OCI-LY1 (cell line): ENCODE measurements at regions not wholly inside any gene's neighbourhood (a gene's known extent, or its start where the extent isn't known, plus 50 kb on each side); places are given as distances from the start of the nearest gene placed in this dataset.

Experiments
- H2AFZ ChIP-seq: fragments of 200-600 bp; sonication (generic), shearing (Covaris generic); 2 replicates; pipeline ENCODE4 v1.6.0; 2014; ENCODE audit warnings: antibody characterized with exemption, mild to moderate bottlenecking, low read length
- H3F3A ChIP-seq: fragments of 200-600 bp; sonication (generic), shearing (Covaris generic); 2 replicates; pipeline ENCODE4 v1.6.0; 2014; ENCODE audit warnings: mild to moderate bottlenecking, antibody characterized with exemption, low read length, moderate library complexity; ENCODE audit not compliant: insufficient read depth
- H3K27ac ChIP-seq: fragments of 200-600 bp; sonication (generic); 2 replicates; pipeline ENCODE4 v1.5.1; 2014; ENCODE audit warnings: low read length, mixed run types, mild to moderate bottlenecking, low read depth; ENCODE audit not compliant: poor library complexity, severe bottlenecking
- H3K27me3 ChIP-seq: fragments of 200-600 bp; sonication (generic); 2 replicates; pipeline ENCODE4 v1.6.0; 2014; ENCODE audit warnings: antibody characterized with exemption, mild to moderate bottlenecking, low read length, moderate library complexity; ENCODE audit not compliant: insufficient read depth
- H3K36me3 ChIP-seq: fragments of 200-600 bp; sonication (generic); 2 replicates; pipeline ENCODE4 v1.6.1; 2014; ENCODE audit warnings: mild to moderate bottlenecking, antibody characterized with exemption, low read length, moderate library complexity, mixed read lengths; ENCODE audit not compliant: insufficient read depth
- H3K4me1 ChIP-seq: fragments of 200-600 bp; sonication (generic); 2 replicates; pipeline ENCODE4 v1.5.1; 2014; ENCODE audit warnings: mild to moderate bottlenecking, low read length, moderate library complexity; ENCODE audit not compliant: insufficient read depth, severe bottlenecking
- H3K4me2 ChIP-seq: fragments of 200-600 bp; sonication (generic), shearing (Covaris generic); 2 replicates; pipeline ENCODE4 v1.6.1; 2014; ENCODE audit warnings: low read length
- H3K4me3 ChIP-seq: fragments of 200-600 bp; sonication (generic); 2 replicates; pipeline ENCODE4 v1.5.1; 2014; ENCODE audit warnings: low read length, low read depth, mild to moderate bottlenecking, mixed read lengths; ENCODE audit not compliant: poor library complexity, severe bottlenecking
- H3K79me2 ChIP-seq: fragments of 200-600 bp; shearing (Covaris generic); 2 replicates; pipeline ENCODE4 v1.6.1; 2016; ENCODE audit warnings: mixed run types, low read length, mixed read lengths; ENCODE audit not compliant: insufficient read depth
- H3K9ac ChIP-seq: fragments of 200-600 bp; sonication (generic), shearing (Covaris generic); 2 replicates; pipeline ENCODE4 v1.6.1; 2014; ENCODE audit warnings: mild to moderate bottlenecking, low read length, mixed read lengths
- H3K9me2 ChIP-seq: fragments of 200-600 bp; sonication (generic), shearing (Covaris generic); 2 replicates; pipeline ENCODE4 v1.6.1; 2014; ENCODE audit warnings: low read depth, mild to moderate bottlenecking, low read length, mixed read lengths
- H3K9me3 ChIP-seq: fragments of 200-600 bp; shearing (Covaris generic); 2 replicates; pipeline ENCODE4 v1.6.1; 2014; ENCODE audit warnings: low read length, mixed read lengths
- H4K20me1 ChIP-seq: fragments of 200-600 bp; sonication (generic), shearing (Covaris generic); 2 replicates; pipeline ENCODE4 v1.6.0; 2016; ENCODE audit warnings: mild to moderate bottlenecking, low read length; ENCODE audit not compliant: insufficient read depth
- EZH2 ChIP-seq: fragments of 200-600 bp; sonication (generic), shearing (Covaris generic); IDR thresholded peaks from 2 replicates; pipeline ENCODE4 v1.8.0; 2017; ENCODE audit warnings: borderline replicate concordance, mixed run types, mild to moderate bottlenecking, antibody characterized with exemption, low read length, moderate library complexity, mixed read lengths
- TF ChIP-seq, protein P1 (sequence below): fragments of 200-600 bp; sonication (generic), shearing (Covaris generic); IDR thresholded peaks from 2 replicates; pipeline ENCODE4 v1.5.1; 2017; ENCODE audit warnings: mild to moderate bottlenecking, antibody characterized with exemption, low read length, moderate library complexity, mixed read lengths

DNA sequence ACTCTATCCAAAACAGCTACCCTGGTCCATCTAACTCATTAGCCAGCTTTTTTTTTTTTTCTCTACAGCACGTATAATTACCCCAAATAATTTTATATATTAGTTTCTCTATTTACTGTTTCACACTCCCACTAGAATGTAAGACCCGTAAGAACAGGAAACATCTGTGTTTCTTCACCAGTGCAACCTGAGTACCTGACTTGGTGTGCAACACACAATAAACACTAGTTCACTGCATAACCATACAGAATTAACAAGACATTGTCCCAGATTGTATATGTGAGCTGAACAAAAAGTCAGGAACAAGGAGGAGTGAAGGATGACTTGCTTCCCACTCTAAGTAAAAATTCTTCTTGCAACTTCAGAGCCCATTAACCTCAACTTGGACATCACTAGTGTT is 180.2 kb upstream of the AKR1E2 start:
- Histone ChIP-seq H3K27ac (no peak overlapping the region), H4K20me1 (no peaks in the 10 kb centered on the region), H3K27me3 (no peaks in the 10 kb centered on the region), H3K9me3 (no peaks in the 10 kb centered on the region), H3K4me2 (no peak overlapping the region), H3K4me1 (no peaks in the 10 kb centered on the region), H3K79me2 (no peaks in the 10 kb centered on the region), H2AFZ (no peak overlapping the region), H3K36me3 (no peaks in the 10 kb centered on the region), H3K9ac (no peak overlapping the region), H3F3A (no peaks in the 10 kb centered on the region), H3K9me2 (no peaks in the 10 kb centered on the region), H3K4me3 (no peak overlapping the region)
- TF ChIP-seq EZH2: no peak
- TF ChIP-seq, protein P1, sequence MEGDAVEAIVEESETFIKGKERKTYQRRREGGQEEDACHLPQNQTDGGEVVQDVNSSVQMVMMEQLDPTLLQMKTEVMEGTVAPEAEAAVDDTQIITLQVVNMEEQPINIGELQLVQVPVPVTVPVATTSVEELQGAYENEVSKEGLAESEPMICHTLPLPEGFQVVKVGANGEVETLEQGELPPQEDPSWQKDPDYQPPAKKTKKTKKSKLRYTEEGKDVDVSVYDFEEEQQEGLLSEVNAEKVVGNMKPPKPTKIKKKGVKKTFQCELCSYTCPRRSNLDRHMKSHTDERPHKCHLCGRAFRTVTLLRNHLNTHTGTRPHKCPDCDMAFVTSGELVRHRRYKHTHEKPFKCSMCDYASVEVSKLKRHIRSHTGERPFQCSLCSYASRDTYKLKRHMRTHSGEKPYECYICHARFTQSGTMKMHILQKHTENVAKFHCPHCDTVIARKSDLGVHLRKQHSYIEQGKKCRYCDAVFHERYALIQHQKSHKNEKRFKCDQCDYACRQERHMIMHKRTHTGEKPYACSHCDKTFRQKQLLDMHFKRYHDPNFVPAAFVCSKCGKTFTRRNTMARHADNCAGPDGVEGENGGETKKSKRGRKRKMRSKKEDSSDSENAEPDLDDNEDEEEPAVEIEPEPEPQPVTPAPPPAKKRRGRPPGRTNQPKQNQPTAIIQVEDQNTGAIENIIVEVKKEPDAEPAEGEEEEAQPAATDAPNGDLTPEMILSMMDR: no peak

DNA sequence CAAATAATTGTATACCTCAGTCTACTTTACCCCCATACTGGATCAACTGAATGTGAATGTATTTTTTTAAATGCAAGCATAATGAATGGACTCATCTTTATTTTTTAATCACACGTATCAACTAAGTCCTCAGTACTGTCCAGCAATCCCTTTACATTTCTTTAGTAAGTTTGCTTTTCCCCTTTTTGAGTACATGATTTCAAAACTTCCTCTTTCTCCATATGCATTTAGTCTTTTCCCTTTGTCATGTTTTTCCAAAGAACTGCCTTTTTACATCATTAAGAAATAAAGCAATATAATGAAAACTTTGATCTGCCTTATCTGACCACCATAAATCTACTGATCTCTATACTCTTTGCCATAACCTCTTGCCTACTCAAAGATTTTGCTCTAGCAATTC is 182.5 kb upstream of the AKR1E2 start:
- Histone ChIP-seq H3K36me3 (no peaks in the 10 kb centered on the region), H3K79me2 (no peaks in the 10 kb centered on the region), H3K27ac (no peak overlapping the region), H3K9me2 (no peaks in the 10 kb centered on the region), H3K4me3 (no peak overlapping the region), H3K9ac (no peak overlapping the region), H4K20me1 (no peaks in the 10 kb centered on the region), H3K9me3 (no peaks in the 10 kb centered on the region), H3F3A (no peaks in the 10 kb centered on the region), H3K4me1 (no peaks in the 10 kb centered on the region), H3K4me2 (no peak overlapping the region), H3K27me3 (no peaks in the 10 kb centered on the region), H2AFZ (no peak overlapping the region)
- TF ChIP-seq, protein P1: no peak
- TF ChIP-seq EZH2: no peak

DNA sequence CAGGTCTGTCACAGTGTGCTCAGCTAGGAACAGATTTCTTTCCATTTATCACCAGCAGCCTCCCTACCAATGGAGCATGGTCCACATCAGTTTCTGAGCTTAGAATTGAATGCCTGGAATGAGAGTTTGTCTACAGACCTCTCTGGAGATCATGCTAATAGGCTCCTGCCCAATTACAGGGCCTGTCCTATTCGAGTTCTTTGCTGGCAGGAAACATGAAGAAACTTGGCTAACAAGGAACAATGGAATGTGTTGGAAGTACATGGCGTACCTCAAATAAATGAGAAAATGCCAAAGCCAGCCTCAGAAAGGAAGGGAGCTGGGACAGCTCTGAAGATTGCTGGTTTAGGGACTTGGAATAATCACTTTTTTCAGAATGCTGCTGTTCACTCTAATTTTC is 186.0 kb upstream of the AKR1E2 start:
- Histone ChIP-seq H3K36me3 (no peaks in the 10 kb centered on the region), H3K9me2 (no peaks in the 10 kb centered on the region), H4K20me1 (no peaks in the 10 kb centered on the region), H3K4me1 (no peaks in the 10 kb centered on the region), H3K9ac (no peak overlapping the region), H2AFZ (no peak overlapping the region), H3K9me3 (no peaks in the 10 kb centered on the region), H3F3A (no peaks in the 10 kb centered on the region), H3K27ac (no peak overlapping the region), H3K79me2 (no peaks in the 10 kb centered on the region), H3K27me3 (no peaks in the 10 kb centered on the region), H3K4me2 (no peak overlapping the region), H3K4me3 (no peak overlapping the region)
- no peak for TF ChIP-seq EZH2

DNA sequence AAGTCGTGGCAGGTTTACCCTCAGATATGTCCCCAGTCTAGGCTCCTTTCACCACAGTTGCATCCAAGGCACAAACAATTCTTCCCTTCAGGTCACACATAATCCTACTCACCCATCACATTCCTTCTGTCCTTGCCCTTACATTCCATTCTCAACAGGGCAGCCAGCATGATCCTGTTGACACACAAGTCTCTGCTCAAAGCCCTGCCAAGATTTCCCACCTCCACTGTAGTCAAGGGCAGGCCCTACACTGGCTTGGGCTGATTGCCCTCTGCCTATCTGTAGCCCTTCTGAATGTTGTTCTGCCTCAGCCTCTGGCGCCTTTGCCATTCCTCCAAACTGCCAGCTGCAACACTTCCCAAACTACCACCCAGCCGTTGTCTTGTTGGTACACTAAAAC is 187.9 kb upstream of the AKR1E2 start:
- Histone ChIP-seq H3K9me3 (no peaks in the 10 kb centered on the region), H3F3A (no peaks in the 10 kb centered on the region), H3K4me1 (no peaks in the 10 kb centered on the region), H3K27me3 (no peaks in the 10 kb centered on the region), H3K9me2 (no peaks in the 10 kb centered on the region), H3K36me3 (no peaks in the 10 kb centered on the region), H3K4me2 (no peak overlapping the region), H3K79me2 (no peaks in the 10 kb centered on the region), H3K4me3 (no peak overlapping the region), H3K27ac (no peak overlapping the region), H3K9ac (no peak overlapping the region), H4K20me1 (no peaks in the 10 kb centered on the region), H2AFZ (no peak overlapping the region)
- no peak for TF ChIP-seq EZH2
- TF ChIP-seq, protein P1: no peak
